Spinal cord (tissue), 9 donors: ENCODE measurements at regions not wholly inside any gene's neighbourhood (a gene's known extent, or its start where the extent isn't known, plus 50 kb on each side); places are given as distances from the start of the nearest gene placed in this dataset.
A peak's percentile ranks its signal among the peaks of the same experiment; 100 is the strongest.
"Not testable (repeated sequence)": the region's sequence is repeated elsewhere in the genome, so short reads cannot be mapped to it uniquely, and the experiment has no call there.

Experiments used
- DNase-seq, 6 donors: peaks; one replicate each; pipeline versions ENCODE4 v3.0.0 to v3.0.0-alpha.2; 2013 to 2015; ENCODE audit warnings: low spot score in 6 of 6, low read depth in 4 of 6
- H3K27ac ChIP-seq: one replicate; pipeline ENCODE4 v1.5.1; 2013; ENCODE audit warnings: low read depth, low read length, control low read depth
- H3K27me3 ChIP-seq: one replicate; pipeline ENCODE4 v1.6.1; 2013; ENCODE audit warnings: low read length; ENCODE audit not compliant: control insufficient read depth, insufficient read depth
- H3K36me3 ChIP-seq: one replicate; pipeline ENCODE4 v1.6.1; 2013; ENCODE audit warnings: low read length; ENCODE audit not compliant: control insufficient read depth, insufficient read depth
- H3K4me1 ChIP-seq: one replicate; pipeline ENCODE4 v1.6.1; 2013; ENCODE audit warnings: low read length; ENCODE audit not compliant: control insufficient read depth, insufficient read depth
- H3K4me3 ChIP-seq: one replicate; pipeline ENCODE4 v1.5.1; 2013; ENCODE audit warnings: low read depth, low read length, control low read depth
- H3K9me3 ChIP-seq: one replicate; pipeline ENCODE4 v1.6.1; 2013; ENCODE audit warnings: low read length; ENCODE audit not compliant: control insufficient read depth, insufficient read depth
- WGBS: methylation state at CpG from one replicate; pipeline ENCODE4 v1.1.5; 2013; ENCODE audit warnings: missing lambda C conversion rate; ENCODE audit not compliant: insufficient coverage; 5-methylcytosine and 5-hydroxymethylcytosine counted together
- donor health status: healthy.

GRCh38 chr2:16739778-16740581, 74.3 kb upstream of the CYRIA start:
- no peak overlapping the region for H3K27ac ChIP-seq
- H3K4me1 ChIP-seq = peaks cover 14% of the 10 kb centered on the region
- H3K9me3 ChIP-seq = no peaks in the 10 kb centered on the region
- H3K4me3 ChIP-seq = no peak overlapping the region
- no peak for DNase-seq
- H3K27me3 ChIP-seq = peaks cover 2% of the 10 kb centered on the region
- no peaks in the 10 kb centered on the region for H3K36me3 ChIP-seq
- 85% methylated on average over 3 of the region's 4 CpGs for WGBS

- Histone ChIP-seq H3K27me3 (peaks cover 2% of the 10 kb centered on the region), H3K4me1 (peaks cover 14% of the 10 kb centered on the region), H3K36me3 (no peaks in the 10 kb centered on the region), H3K4me3 (no peak overlapping the region), H3K9me3 (no peaks in the 10 kb centered on the region), H3K27ac (no peak overlapping the region)
- WGBS = 92% methylated on average over 2 of the region's 6 CpGs
- no peak for DNase-seq
These were observed 73.0 kb upstream of the CYRIA start for GRCh38 chr2:16738361-16739225.

DNA sequence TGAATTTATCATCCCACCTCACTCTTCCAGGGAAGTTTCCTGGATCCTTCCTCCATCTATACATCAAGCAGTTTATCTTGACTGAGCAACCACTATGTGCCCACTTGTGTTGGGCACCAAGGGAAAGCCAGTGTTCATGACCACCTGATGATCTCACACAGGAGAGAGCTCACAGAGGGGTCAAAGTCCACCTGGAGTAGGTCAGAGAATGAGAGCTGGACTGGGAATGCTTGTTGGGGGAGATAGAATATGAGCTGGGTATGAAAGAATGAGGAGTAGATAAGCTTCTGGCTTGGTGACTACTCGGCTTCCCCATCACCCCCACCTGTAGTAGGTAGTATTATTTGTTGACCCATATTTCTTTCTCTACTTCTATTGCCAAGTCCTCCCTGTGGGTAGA, 72.2 kb upstream of the CYRIA start:
- no CpG with 5 or more reads among the region's 1 CpG for WGBS
- Histone ChIP-seq H3K9me3 (no peaks in the 10 kb centered on the region), H3K27me3 (peaks cover 2% of the 10 kb centered on the region), H3K27ac (no peak overlapping the region), H3K36me3 (no peaks in the 10 kb centered on the region), H3K4me3 (no peak overlapping the region), H3K4me1 (peaks cover 14% of the 10 kb centered on the region)
- no peak for DNase-seq

GRCh38 chr2:16736633-16737032, 71.0 kb upstream of the CYRIA start:
- no peaks in the 10 kb centered on the region for H3K36me3 ChIP-seq
- peaks cover 2% of the 10 kb centered on the region for H3K27me3 ChIP-seq
- peak in 2 of 6 donors; percentile 60 to 69 for DNase-seq
- H3K4me3 ChIP-seq = no peak overlapping the region
- H3K27ac ChIP-seq = no peak overlapping the region
- H3K9me3 ChIP-seq = no peaks in the 10 kb centered on the region
- H3K4me1 ChIP-seq = peaks cover 14% of the 10 kb centered on the region
- WGBS = 29% methylated on average over 1 of the region's 2 CpGs

GRCh38 chr2:16729335-16729734, 63.7 kb upstream of the CYRIA start:
- no peak for DNase-seq
- H3K4me3 ChIP-seq = no peak overlapping the region
- H3K36me3 ChIP-seq = no peaks in the 10 kb centered on the region
- H3K4me1 ChIP-seq = no peaks in the 10 kb centered on the region
- H3K27me3 ChIP-seq = no peaks in the 10 kb centered on the region
- no peaks in the 10 kb centered on the region for H3K9me3 ChIP-seq
- H3K27ac ChIP-seq = no peak overlapping the region
- WGBS = 92% methylated on average over 2 of the region's 5 CpGs

GRCh38 chr2:16728351-16729136, 62.9 kb upstream of the CYRIA start:
- H3K36me3 ChIP-seq = no peaks in the 10 kb centered on the region
- no peaks in the 10 kb centered on the region for H3K27me3 ChIP-seq
- peak in 1 of 6 donors; percentile 42 for DNase-seq
- no peaks in the 10 kb centered on the region for H3K9me3 ChIP-seq
- H3K27ac ChIP-seq = no peak overlapping the region
- 76% methylated on average over 4 of the region's 4 CpGs for WGBS
- no peaks in the 10 kb centered on the region for H3K4me1 ChIP-seq
- H3K4me3 ChIP-seq = no peak overlapping the region

DNA sequence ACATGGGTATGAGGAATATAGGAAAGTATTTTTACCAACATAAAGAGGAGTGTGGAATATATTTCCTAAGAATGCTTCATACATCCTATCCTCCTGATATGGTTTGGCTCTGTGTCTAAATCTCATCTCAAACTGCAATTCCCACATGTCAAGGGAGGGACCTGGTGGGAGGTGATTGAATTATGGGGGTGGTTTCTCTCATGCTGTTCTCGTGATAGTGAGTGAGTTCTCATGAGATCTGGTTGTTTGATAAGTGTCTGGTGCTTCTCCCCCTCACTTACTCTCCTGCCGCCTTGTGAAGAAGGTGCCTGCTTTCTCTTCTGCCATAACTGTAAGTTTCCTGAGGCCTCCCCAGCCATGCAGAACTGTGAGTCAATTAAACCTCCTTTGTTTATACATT, 62.2 kb upstream of the CYRIA start:
- WGBS = no CpG with 5 or more reads among the region's 2 CpGs
- DNase-seq, H3K4me3 ChIP-seq, H3K27ac ChIP-seq, H3K36me3 ChIP-seq, H3K9me3 ChIP-seq, H3K4me1 ChIP-seq, H3K27me3 ChIP-seq: not testable (repeated sequence)

DNA sequence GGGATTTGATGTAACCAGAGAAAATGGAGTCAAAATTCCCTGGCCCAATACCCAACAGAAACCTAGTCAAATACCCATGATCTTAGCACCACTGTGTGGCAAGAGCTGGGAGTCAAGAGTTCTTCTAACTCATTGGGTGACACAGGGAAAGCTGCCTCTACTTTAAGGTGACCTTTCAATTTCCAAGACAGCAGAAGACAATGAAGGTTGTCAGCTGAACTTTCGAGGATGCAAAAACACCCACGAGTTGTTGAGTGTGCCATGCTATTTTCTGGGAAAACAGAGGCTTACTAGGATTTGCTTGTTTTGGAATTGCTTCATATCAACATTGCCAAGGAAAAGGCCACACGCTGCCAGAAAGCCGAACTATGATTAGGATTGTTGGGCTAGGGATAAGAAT, 61.6 kb upstream of the CYRIA start:
- H3K4me1 ChIP-seq = no peaks in the 10 kb centered on the region
- no peaks in the 10 kb centered on the region for H3K27me3 ChIP-seq
- 57% methylated on average over 2 of the region's 4 CpGs for WGBS
- DNase-seq = peak in 2 of 6 donors; percentile 45 to 53
- H3K4me3 ChIP-seq = no peak overlapping the region
- H3K9me3 ChIP-seq = no peaks in the 10 kb centered on the region
- no peak overlapping the region for H3K27ac ChIP-seq
- no peaks in the 10 kb centered on the region for H3K36me3 ChIP-seq

DNA sequence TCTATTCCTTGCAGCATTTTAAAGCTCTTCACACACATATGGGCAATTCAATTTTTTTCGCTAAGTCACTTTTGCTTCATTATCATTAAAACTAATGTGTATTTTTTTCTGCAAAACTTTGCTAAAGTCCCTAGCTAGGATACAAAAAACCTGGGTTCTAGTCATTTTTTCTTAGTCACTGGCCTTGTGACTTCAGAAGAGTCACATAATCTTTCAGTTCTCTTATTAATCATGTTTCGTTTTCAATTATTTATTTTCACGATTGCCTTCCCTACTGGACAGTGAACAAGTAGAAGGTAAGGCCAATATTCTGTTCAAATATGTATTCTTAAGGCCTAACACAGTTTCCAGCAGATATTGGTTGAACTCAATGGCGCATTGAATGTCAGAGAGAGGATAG, 60.9 kb upstream of the CYRIA start:
- no peak overlapping the region for H3K27ac ChIP-seq
- H3K9me3 ChIP-seq = no peaks in the 10 kb centered on the region
- no peak for DNase-seq
- 100% methylated on average over 1 of the region's 4 CpGs for WGBS
- H3K4me1 ChIP-seq = no peaks in the 10 kb centered on the region
- no peaks in the 10 kb centered on the region for H3K27me3 ChIP-seq
- H3K36me3 ChIP-seq = no peaks in the 10 kb centered on the region
- no peak overlapping the region for H3K4me3 ChIP-seq
